ENCODE measurements at regions not wholly inside any gene's neighbourhood (a gene's known extent, or its start where the extent isn't known, plus 50 kb on each side); places are given as distances from the start of the nearest gene placed in this dataset.

DNA sequence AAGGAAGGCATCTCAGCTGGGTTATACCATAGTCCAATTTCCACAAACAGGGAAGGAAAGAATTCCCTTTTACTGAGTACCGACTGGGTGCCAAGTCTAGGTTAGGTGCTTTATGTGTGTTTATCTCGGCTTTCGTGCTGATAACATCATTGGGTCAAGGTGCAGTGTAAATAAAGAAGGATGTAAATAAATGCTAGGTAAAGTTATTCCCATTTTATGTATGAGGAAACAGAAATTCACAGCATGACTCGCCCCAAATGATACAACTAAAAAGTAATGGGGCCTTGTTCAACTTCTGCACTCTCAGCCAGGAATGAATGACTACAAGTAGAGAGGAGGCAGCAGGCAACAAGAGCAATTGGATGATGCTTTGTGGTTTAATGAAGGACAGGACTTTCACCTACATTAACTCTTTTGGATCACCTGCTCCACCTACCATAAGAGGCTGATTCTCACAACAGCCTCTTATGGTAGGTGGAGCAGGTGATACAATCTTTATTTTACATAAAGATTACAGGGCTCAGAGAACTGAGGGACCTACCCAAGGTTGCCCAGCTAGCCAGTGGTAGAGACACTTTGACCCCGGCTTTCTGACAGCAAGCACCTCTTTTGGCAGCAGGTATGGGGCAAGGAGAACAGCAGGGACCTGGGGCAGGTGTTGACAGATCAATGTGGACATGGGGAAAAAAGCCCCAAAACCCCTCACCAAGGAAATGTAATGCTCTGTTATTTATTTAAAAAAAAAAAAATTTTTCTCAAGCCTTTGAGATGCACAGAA lies 213.4 kb upstream of the NUDT4 start:
- H3K27me3 ChIP-seq (ENCODE audit: control insufficient read depth, insufficient read depth, low read length), result no peaks in the 10 kb centered on the region
- H3K4me3 ChIP-seq (ENCODE audit: low read depth, low read length), result no peak overlapping the region
- H3K36me3 ChIP-seq (ENCODE audit: control insufficient read depth, insufficient read depth, low read length), result no peaks in the 10 kb centered on the region
- DNase-seq (ENCODE audit: low read depth), result no peak
- TF ChIP-seq CTCF (IDR thresholded peaks at IDR 0.05; ENCODE audit: insufficient read depth, low read length, poor library complexity, severe bottlenecking), result no peak

GRCh38 chr12:93165384-93165932 lies 212.3 kb upstream of the NUDT4 start:
- Histone ChIP-seq H3K27me3 (ENCODE audit: control insufficient read depth, insufficient read depth, low read length) (no peaks in the 10 kb centered on the region), H3K4me3 (ENCODE audit: low read depth, low read length) (no peak overlapping the region), H3K36me3 (ENCODE audit: control insufficient read depth, insufficient read depth, low read length) (no peaks in the 10 kb centered on the region)
- no peak for TF ChIP-seq CTCF (IDR thresholded peaks at IDR 0.05; ENCODE audit: insufficient read depth, low read length, poor library complexity, severe bottlenecking)
- no peak for DNase-seq (ENCODE audit: low read depth)

GRCh38 chr12:93166541-93167307 lies 211.0 kb upstream of the NUDT4 start:
- H3K27me3 ChIP-seq (ENCODE audit: control insufficient read depth, insufficient read depth, low read length), result no peaks in the 10 kb centered on the region
- no peak for TF ChIP-seq CTCF (IDR thresholded peaks at IDR 0.05; ENCODE audit: insufficient read depth, low read length, poor library complexity, severe bottlenecking)
- DNase-seq (ENCODE audit: low read depth), result no peak

GRCh38 chr12:93167331-93167730 lies 210.4 kb upstream of the NUDT4 start:
- DNase-seq (ENCODE audit: low read depth), result no peak
- no peaks in the 10 kb centered on the region for H3K36me3 ChIP-seq (ENCODE audit: control insufficient read depth, insufficient read depth, low read length)
- H3K27me3 ChIP-seq (ENCODE audit: control insufficient read depth, insufficient read depth, low read length), result no peaks in the 10 kb centered on the region
- no peak overlapping the region for H3K4me3 ChIP-seq (ENCODE audit: low read depth, low read length)
- no peak for TF ChIP-seq CTCF (IDR thresholded peaks at IDR 0.05; ENCODE audit: insufficient read depth, low read length, poor library complexity, severe bottlenecking)

More at GRCh38 chr12:93166541-93167307, 211.0 kb upstream of the NUDT4 start:
- H3K36me3 ChIP-seq (ENCODE audit: control insufficient read depth, insufficient read depth, low read length), result no peaks in the 10 kb centered on the region
- H3K4me3 ChIP-seq (ENCODE audit: low read depth, low read length), result no peak overlapping the region

DNA sequence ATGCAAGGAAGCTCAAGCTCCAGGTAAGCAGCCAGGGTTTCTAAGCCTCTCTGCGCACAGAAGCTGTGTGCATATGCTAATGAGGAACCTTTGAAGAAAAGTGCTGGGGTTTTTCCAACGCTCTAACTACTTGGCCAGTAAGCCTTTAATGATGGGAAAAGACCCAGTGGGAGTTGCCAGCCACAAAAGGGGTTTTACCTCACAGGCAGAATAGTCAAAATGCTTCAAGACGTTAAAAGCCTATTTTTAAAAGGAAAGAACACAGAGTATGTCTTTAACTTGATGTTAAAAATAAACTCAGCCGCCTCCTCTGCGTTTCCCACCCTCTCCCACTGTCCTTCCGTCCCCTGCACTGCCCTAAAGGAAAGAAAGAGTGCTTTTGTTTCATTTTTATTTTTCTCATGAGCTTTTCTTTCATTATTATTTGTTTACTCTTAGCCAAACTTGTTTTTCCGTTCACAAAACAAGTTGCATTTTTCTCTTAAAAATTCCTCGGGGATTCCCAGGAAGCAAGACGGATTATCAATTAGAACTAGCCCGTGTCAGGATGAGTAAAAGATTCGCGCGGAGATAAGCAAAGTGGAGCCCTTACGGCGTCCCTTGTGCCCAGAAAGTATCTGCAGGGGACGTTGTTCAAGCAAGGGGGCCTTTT lies 209.8 kb upstream of the NUDT4 start:
- Histone ChIP-seq H3K4me3 (ENCODE audit: low read depth, low read length) (peak overlapping the region; percentile 10), H3K27me3 (ENCODE audit: control insufficient read depth, insufficient read depth, low read length) (no peaks in the 10 kb centered on the region), H3K36me3 (ENCODE audit: control insufficient read depth, insufficient read depth, low read length) (no peaks in the 10 kb centered on the region)
- no peak for TF ChIP-seq CTCF (IDR thresholded peaks at IDR 0.05; ENCODE audit: insufficient read depth, low read length, poor library complexity, severe bottlenecking)
- no peak for DNase-seq (ENCODE audit: low read depth)

Measured in kidney epithelial cell (primary cell).